ENCODE measurements at regions not wholly inside any gene's neighbourhood (a gene's known extent, or its start where the extent isn't known, plus 50 kb on each side); places are given as distances from the start of the nearest gene placed in this dataset.

- BruUV-seq (replicated peaks): no TSS peak
- Histone ChIP-seq H3K36me3 (ENCODE audit: control insufficient read depth in 2 of 2, extremely low read depth in 1 of 2, insufficient read depth in 2 of 2, low read length in 2 of 2) (no peaks in the 10 kb centered on the region), H3K27me3 (ENCODE audit: control insufficient read depth in 2 of 2, insufficient read depth in 2 of 2, low read length in 2 of 2) (no peaks in the 10 kb centered on the region), H3K9ac (replicated peaks; ENCODE audit: extremely low read depth, insufficient read depth, low read length) (no peak overlapping the region), H3K27ac (ENCODE audit: insufficient read depth, low read depth, low read length) (no peak overlapping the region), H2AFZ (ENCODE audit: low read depth, low read length) (no peak overlapping the region), H3K9me1 (replicated peaks; ENCODE audit: control insufficient read depth, extremely low read depth, insufficient read depth, low read length) (no peaks in the 10 kb centered on the region), H3K4me3 (replicated peaks in 1 of 3; ENCODE audit: insufficient read depth in 1 of 3, low read depth in 1 of 3, low read length in 3 of 3) (no peak overlapping the region), H3K4me1 (ENCODE audit: control insufficient read depth, extremely low read depth, insufficient read depth, low read length) (no peaks in the 10 kb centered on the region), H3K79me2 (ENCODE audit: control insufficient read depth, insufficient read depth, low read length) (no peaks in the 10 kb centered on the region), H3K4me2 (ENCODE audit: insufficient read depth, low read length) (no peak overlapping the region), H4K20me1 (replicated peaks; ENCODE audit: control insufficient read depth, extremely low read depth, insufficient read depth, low read length) (no peaks in the 10 kb centered on the region), H3K9me3 (replicated peaks; ENCODE audit: control insufficient read depth, insufficient read depth, low read length) (peaks cover 2% of the 10 kb centered on the region)
- FAIRE-seq (no peak), DNase-seq (ENCODE audit: low read depth, low spot score) (no peak)
- dilution Hi-C loops (cut with MboI; ENCODE audit: extremely low pct_ligation_motif_present, low sequenced_read_pairs) (no loop called here), intact Hi-C loops (cut with micrococcal nuclease) (no loop called here)
- no peak for TF ChIP-seq EZH2 (IDR thresholded peaks at IDR 0.05; ENCODE audit: borderline replicate concordance, low read depth, low read length, severe bottlenecking)
- TF ChIP-seq, protein P1, sequence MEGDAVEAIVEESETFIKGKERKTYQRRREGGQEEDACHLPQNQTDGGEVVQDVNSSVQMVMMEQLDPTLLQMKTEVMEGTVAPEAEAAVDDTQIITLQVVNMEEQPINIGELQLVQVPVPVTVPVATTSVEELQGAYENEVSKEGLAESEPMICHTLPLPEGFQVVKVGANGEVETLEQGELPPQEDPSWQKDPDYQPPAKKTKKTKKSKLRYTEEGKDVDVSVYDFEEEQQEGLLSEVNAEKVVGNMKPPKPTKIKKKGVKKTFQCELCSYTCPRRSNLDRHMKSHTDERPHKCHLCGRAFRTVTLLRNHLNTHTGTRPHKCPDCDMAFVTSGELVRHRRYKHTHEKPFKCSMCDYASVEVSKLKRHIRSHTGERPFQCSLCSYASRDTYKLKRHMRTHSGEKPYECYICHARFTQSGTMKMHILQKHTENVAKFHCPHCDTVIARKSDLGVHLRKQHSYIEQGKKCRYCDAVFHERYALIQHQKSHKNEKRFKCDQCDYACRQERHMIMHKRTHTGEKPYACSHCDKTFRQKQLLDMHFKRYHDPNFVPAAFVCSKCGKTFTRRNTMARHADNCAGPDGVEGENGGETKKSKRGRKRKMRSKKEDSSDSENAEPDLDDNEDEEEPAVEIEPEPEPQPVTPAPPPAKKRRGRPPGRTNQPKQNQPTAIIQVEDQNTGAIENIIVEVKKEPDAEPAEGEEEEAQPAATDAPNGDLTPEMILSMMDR (IDR thresholded peaks at IDR 0.05; ENCODE audit: extremely low read depth in 1 of 2, insufficient read depth in 1 of 2, low read depth in 1 of 2, low read length in 2 of 2): no peak
- POLR2A ChIA-PET: no interaction called here
- CTCF ChIA-PET: no interaction called here
Measured at GRCh38 chr16:6956511-6956910, 376.1 kb upstream of the RBFOX1 start.

DNA sequence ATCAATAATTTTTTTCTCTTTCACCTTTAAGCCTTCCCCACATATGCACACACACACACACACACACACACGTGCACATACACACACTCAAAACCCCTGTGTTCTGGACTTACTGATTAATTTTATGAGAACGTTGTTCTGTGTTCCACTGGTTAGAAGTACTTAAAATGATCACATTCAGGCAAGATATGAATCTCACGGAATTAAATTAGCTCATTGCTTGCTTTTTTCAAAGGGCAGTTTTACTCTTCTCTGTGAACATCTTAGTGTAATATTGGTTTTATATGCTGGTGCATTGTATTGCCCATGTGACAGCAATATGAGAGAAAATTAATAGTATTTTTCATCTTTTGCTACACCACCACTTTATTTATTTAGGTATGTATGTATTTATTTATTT is 377.3 kb upstream of the RBFOX1 start:
- CTCF ChIA-PET: no interaction called here

More for the DNA sequence above, 377.3 kb upstream of the RBFOX1 start:
- no peaks in the 10 kb centered on the region for H3K9me1 ChIP-seq (replicated peaks; ENCODE audit: control insufficient read depth, extremely low read depth, insufficient read depth, low read length)
- no peaks in the 10 kb centered on the region for H3K4me1 ChIP-seq (ENCODE audit: control insufficient read depth, extremely low read depth, insufficient read depth, low read length)
- no peaks in the 10 kb centered on the region for H3K79me2 ChIP-seq (ENCODE audit: control insufficient read depth, insufficient read depth, low read length)
- H3K36me3 ChIP-seq (ENCODE audit: control insufficient read depth in 2 of 2, extremely low read depth in 1 of 2, insufficient read depth in 2 of 2, low read length in 2 of 2): no peaks in the 10 kb centered on the region
- no peak overlapping the region for H3K4me3 ChIP-seq (replicated peaks in 1 of 3; ENCODE audit: insufficient read depth in 1 of 3, low read depth in 1 of 3, low read length in 3 of 3)
- H3K27me3 ChIP-seq (ENCODE audit: control insufficient read depth in 2 of 2, insufficient read depth in 2 of 2, low read length in 2 of 2): no peaks in the 10 kb centered on the region
- TF ChIP-seq POLR2A (IDR thresholded peaks at IDR 0.05; ENCODE audit: low read depth, low read length) (no peak), JUN (IDR thresholded peaks at IDR 0.05; ENCODE audit: borderline replicate concordance, insufficient read depth, insufficient read length, low read depth) (no peak), POLR2AphosphoS5 (IDR thresholded peaks at IDR 0.05; ENCODE audit: insufficient read depth, low read depth, low read length) (no peak), MYC (IDR thresholded peaks at IDR 0.05; ENCODE audit: low read depth, low read length) (no peak), EZH2 (IDR thresholded peaks at IDR 0.05; ENCODE audit: borderline replicate concordance, low read depth, low read length, severe bottlenecking) (no peak), GATA2 (IDR thresholded peaks at IDR 0.05; ENCODE audit: insufficient read depth, insufficient read length, low read depth, low read length) (no peak), FOS (IDR thresholded peaks at IDR 0.05; ENCODE audit: borderline replicate concordance, insufficient read depth, low read length) (no peak)
- TF ChIP-seq, protein P2, sequence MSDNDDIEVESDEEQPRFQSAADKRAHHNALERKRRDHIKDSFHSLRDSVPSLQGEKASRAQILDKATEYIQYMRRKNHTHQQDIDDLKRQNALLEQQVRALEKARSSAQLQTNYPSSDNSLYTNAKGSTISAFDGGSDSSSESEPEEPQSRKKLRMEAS (IDR thresholded peaks at IDR 0.05; ENCODE audit: insufficient read depth, insufficient read length): no peak
- TF ChIP-seq, protein P1 (IDR thresholded peaks at IDR 0.05; ENCODE audit: extremely low read depth in 1 of 2, insufficient read depth in 1 of 2, low read depth in 1 of 2, low read length in 2 of 2): no peak
- H4K20me1 ChIP-seq (replicated peaks; ENCODE audit: control insufficient read depth, extremely low read depth, insufficient read depth, low read length): no peaks in the 10 kb centered on the region
- H3K9me3 ChIP-seq (replicated peaks; ENCODE audit: control insufficient read depth, insufficient read depth, low read length): peaks cover 2% of the 10 kb centered on the region
- H3K9ac ChIP-seq (replicated peaks; ENCODE audit: extremely low read depth, insufficient read depth, low read length): no peak overlapping the region
- no peak overlapping the region for H2AFZ ChIP-seq (ENCODE audit: low read depth, low read length)
- no peak overlapping the region for H3K4me2 ChIP-seq (ENCODE audit: insufficient read depth, low read length)
- dilution Hi-C loops (cut with MboI; ENCODE audit: extremely low pct_ligation_motif_present, low sequenced_read_pairs): no loop called here
- no peak for DNase-seq (ENCODE audit: low read depth, low spot score)
- intact Hi-C loops (cut with micrococcal nuclease): no loop called here
- no peak for FAIRE-seq
- POLR2A ChIA-PET: no interaction called here
- BruUV-seq (replicated peaks): no TSS peak
- no peak overlapping the region for H3K27ac ChIP-seq (ENCODE audit: insufficient read depth, low read depth, low read length)
